Inferior parietal cortex (tissue), 1 donor: ENCODE measurements at regions not wholly inside any gene's neighbourhood (a gene's known extent, or its start where the extent isn't known, plus 50 kb on each side); places are given as distances from the start of the nearest gene placed in this dataset.

Experiments used
- DNase-seq: peaks from one replicate; pipeline ENCODE4 v3.0.0-alpha.2; 2016; ENCODE audit errors: extremely low spot score

DNA sequence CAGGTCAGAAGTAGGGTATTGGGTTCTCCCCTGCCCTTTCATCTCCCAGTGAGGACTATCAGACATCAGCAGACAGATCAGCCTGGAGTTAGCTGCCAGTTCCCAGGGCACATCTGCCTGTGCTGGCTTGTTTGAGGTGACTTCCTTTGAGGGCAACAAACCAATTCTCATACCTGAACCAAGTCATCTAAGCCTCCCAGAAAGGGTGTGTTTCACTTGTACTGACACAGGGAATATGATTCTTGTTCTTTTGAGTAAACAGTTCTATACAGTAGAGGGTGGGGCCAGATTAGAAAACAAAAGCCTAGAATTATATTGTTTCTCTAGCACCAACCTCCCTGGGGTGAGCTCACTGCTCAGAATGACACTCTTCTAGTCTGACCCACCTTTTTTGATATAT lies 591.9 kb downstream of the SLC4A3 start:
- no peak for DNase-seq

GRCh38 chr2:220220009-220220408 lies 592.6 kb downstream of the SLC4A3 start:
- DNase-seq, result no peak

DNA sequence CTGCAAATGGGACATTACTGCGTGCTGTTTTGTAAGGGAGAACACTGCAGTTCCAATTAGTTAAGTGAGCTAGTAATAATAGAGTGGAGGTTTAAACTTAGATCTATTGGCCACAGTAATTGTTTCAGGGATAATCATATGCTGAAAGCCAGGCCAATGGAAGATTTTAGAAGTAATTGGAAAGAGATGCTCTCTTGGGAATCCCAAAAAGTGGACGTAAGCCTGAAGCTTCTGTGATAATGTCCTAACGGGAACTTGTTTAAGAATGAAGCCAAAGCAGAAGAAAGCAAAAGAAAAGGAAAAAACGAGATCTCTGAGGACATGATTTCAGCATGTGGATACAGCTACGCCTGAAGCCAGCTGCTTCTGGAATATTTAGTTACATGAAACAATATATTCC lies 594.6 kb downstream of the SLC4A3 start:
- DNase-seq, result no peak

- no peak for DNase-seq
Observed at GRCh38 chr2:220224691-220225543, 597.5 kb downstream of the SLC4A3 start.

GRCh38 chr2:220226076-220226475 lies 598.6 kb downstream of the SLC4A3 start:
- no peak for DNase-seq

GRCh38 chr2:220226546-220226945 lies 599.1 kb downstream of the SLC4A3 start:
- DNase-seq, result no peak

- DNase-seq, result no peak
Observed at GRCh38 chr2:220227266-220227920, 600.0 kb downstream of the SLC4A3 start.

GRCh38 chr2:220228310-220229006 lies 601.0 kb downstream of the SLC4A3 start:
- no peak for DNase-seq

DNA sequence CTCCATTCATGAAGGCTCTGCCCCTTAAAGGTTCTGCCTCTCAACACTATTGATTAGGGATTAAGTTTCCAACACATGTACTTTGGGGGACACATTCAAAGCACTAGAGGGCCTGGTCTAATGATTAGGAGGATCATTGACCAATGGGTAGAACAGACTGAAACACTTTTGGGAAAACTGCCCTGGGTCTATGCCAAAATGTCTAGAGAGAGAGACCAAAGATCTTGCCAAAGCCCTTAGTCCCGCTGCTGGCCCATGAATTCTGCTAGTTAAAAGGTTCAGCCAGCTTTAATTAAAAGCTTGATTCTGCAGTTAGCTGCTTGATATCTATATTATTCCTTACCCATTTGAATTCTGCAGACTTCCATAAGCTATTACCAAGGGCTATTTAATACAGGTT lies 613.2 kb downstream of the SLC4A3 start:
- DNase-seq, result no peak

DNA sequence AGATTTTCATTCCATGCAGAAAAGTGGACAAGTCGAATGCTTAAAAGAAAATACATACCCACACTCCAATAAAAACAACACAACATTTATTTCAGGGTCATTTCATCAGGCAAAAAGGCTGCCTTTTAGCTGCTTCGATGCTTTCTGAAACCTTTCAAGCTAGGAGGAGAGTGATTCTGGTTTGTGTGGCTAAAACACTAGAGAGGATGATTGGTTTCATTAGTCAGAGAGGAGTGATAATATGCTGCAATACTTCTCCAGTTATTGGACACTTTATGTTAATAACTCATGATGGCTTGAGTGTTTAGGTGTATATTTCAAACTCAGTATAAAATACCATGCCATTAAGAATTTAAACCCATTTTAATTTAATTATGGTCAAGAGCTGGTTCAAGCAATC lies 614.0 kb downstream of the SLC4A3 start:
- no peak for DNase-seq

GRCh38 chr2:220243571-220243970 lies 616.1 kb downstream of the SLC4A3 start:
- DNase-seq, result no peak

DNA sequence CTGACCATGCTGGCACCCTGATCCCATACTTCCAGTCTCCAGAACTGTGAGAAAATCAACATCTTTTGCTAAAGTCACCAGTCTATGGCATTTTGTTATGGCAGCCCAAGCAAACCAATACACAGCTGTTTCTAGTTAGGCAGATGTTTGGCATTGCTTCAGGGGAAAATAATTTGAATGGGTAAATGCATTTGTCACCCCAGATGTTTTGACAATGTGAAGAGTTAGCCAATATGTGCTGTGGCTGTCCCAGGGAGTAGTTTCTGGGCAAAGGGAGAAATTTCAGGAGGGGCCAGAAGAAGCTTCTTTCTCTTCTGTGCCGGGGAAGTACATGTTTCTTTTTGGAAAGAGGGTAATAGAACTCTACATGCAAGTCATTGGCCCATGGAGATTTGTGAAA lies 619.0 kb downstream of the SLC4A3 start:
- no peak for DNase-seq

DNA sequence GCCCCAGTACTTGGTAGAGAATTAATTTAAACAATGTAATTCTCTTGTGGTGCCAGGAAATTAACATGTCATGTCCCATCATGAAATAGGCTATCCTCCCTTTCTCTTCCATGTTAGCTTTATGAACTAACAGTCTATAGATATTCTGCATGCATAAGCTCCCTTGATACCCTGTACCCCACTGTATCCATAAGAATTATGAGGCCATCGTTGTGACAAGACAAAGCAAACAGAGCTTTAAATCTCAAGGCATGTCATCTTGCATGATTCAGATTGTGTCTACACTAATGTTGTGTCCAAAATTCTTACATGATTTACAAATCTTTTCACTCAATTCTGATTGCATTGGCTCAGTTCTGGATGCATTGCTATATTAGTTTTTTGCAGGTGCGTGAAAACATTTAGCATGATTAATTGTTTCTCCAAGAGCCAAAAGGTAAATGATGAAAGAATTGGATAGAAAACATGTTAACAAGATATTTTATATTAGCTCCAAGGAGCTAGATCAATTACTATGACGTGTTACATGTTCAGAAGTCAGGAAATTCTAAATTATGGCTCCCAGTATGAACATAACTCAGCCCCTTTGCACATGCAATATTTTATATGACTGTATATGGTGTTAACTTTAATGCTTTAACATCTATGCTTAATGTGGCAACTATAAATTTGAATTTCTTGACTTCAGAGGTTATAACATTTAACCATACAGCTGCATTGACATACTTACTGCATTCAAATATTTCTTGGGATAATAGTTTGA lies 620.3 kb downstream of the SLC4A3 start:
- no peak for DNase-seq

GRCh38 chr2:220259662-220260061 lies 632.2 kb downstream of the SLC4A3 start:
- no peak for DNase-seq

DNA sequence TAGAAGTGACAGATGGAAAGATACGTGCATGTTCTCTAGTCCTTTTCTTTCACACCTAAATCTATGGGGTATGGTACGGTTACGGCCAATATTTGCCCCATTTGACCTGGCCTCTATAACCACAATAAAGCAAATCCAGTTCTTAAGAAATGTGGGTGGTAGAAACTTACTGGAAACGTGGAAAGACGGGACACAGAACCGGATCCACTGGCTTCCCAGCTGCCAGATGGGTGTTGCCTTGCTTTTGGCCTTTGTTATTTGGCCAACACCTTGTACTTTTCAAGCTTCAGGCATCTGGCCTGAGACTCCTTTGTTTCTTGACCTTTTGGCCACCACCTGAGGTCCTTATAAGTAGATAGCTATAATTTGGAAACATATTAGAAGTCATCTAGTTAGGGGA lies 635.9 kb downstream of the SLC4A3 start:
- no peak for DNase-seq

GRCh38 chr2:220269367-220269766 lies 641.9 kb downstream of the SLC4A3 start:
- no peak for DNase-seq

DNA sequence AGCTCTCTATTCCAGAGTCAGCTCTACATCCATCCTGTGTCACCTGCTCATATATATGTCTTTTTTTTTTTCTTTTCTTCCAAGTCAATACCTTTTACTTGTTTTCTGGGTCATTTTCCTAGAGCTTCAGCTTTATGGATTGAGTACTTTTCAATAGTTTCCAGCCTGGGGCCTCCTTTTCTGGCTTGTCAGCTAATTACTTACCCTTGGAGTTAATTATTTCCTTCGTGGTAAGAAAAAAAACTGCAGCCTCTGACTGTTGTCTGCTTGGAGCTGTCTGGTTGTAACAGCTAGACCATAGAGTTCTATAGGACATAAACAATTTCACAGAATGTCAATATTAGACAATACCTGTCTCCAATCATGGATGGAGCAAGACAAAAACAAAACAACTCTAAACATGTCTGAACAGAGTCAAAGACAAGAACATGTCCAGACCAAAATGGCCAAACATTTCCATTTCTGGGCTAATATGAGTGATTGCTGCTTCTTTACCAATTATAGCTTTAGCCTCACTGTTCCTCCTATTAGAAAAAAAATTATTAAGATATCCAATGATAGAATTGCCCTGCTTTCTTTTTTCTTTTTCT lies 643.1 kb downstream of the SLC4A3 start:
- no peak for DNase-seq

- DNase-seq, result no peak
Observed at GRCh38 chr2:220272656-220273055, 645.2 kb downstream of the SLC4A3 start.

GRCh38 chr2:220273082-220273481 lies 645.7 kb downstream of the SLC4A3 start:
- no peak for DNase-seq

GRCh38 chr2:220275454-220275853 lies 648.0 kb downstream of the SLC4A3 start:
- no peak for DNase-seq

DNA sequence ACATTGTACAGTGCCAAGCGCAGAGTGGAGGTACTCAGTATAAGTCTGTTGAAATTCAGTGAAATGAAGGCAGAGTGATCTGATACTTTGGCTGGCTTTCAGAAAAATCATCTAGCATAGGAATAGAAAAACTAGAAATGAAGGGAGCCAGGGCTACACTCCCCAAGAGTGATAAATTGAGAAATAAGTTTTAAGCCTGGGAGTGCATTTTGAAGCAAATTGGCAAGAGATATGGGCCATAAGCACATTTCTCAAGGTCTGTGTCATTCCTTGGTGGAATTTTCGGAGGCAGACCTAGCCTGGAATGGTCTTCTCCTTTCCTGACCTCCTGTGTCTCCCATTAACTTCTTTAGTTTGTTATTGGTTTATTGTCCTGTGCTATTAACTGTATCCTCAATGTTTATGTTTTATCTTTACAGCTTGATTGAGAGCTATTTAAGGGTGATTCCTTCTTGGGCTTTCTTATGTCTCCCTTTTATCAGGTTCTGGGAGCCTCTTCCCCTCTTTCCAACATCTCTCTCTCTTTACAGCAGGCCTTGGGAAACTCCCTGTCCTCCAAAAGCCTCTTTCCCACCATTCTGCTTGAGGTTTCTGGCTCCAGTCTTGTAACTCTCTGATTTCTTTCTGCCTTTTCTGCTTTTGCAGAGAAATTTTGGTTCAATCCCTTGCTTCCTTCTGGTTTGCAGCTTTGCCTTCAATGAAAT lies 649.5 kb downstream of the SLC4A3 start:
- no peak for DNase-seq
